HL-60 (cell line): ENCODE measurements at regions not wholly inside any gene's neighbourhood (a gene's known extent, or its start where the extent isn't known, plus 50 kb on each side); places are given as distances from the start of the nearest gene placed in this dataset.

Experiments used
- CTCF ChIP-seq: IDR thresholded peaks from one replicate; pipeline ENCODE4 v1.5.1; 2011; ENCODE audit warnings: low read length, control low read depth, inconsistent platforms; ENCODE audit not compliant: insufficient read depth
- POLR2AphosphoS5 ChIP-seq: IDR thresholded peaks from 2 replicates; pipeline ENCODE4 v1.6.1; 2012; ENCODE audit warnings: low read depth
- TF ChIP-seq, protein P1 (sequence below): IDR thresholded peaks from 2 replicates; pipeline ENCODE4 v1.6.1; 2012; ENCODE audit warnings: low read depth; ENCODE audit not compliant: insufficient replicate concordance

- TF ChIP-seq CTCF (no peak), POLR2AphosphoS5 (no peak)
- TF ChIP-seq, protein P1, sequence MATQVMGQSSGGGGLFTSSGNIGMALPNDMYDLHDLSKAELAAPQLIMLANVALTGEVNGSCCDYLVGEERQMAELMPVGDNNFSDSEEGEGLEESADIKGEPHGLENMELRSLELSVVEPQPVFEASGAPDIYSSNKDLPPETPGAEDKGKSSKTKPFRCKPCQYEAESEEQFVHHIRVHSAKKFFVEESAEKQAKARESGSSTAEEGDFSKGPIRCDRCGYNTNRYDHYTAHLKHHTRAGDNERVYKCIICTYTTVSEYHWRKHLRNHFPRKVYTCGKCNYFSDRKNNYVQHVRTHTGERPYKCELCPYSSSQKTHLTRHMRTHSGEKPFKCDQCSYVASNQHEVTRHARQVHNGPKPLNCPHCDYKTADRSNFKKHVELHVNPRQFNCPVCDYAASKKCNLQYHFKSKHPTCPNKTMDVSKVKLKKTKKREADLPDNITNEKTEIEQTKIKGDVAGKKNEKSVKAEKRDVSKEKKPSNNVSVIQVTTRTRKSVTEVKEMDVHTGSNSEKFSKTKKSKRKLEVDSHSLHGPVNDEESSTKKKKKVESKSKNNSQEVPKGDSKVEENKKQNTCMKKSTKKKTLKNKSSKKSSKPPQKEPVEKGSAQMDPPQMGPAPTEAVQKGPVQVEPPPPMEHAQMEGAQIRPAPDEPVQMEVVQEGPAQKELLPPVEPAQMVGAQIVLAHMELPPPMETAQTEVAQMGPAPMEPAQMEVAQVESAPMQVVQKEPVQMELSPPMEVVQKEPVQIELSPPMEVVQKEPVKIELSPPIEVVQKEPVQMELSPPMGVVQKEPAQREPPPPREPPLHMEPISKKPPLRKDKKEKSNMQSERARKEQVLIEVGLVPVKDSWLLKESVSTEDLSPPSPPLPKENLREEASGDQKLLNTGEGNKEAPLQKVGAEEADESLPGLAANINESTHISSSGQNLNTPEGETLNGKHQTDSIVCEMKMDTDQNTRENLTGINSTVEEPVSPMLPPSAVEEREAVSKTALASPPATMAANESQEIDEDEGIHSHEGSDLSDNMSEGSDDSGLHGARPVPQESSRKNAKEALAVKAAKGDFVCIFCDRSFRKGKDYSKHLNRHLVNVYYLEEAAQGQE, result no peak
Measured at GRCh38 chr3:144816323-144816722, 844.7 kb downstream of the DIPK2A start.
